HCEC 1CT (cell line): ENCODE measurements at regions not wholly inside any gene's neighbourhood (a gene's known extent, or its start where the extent isn't known, plus 50 kb on each side); places are given as distances from the start of the nearest gene placed in this dataset.

ENCODE experiments used
- DNase-seq: peaks from one replicate; pipeline ENCODE4 v3.0.0-alpha.2; 2017

DNA sequence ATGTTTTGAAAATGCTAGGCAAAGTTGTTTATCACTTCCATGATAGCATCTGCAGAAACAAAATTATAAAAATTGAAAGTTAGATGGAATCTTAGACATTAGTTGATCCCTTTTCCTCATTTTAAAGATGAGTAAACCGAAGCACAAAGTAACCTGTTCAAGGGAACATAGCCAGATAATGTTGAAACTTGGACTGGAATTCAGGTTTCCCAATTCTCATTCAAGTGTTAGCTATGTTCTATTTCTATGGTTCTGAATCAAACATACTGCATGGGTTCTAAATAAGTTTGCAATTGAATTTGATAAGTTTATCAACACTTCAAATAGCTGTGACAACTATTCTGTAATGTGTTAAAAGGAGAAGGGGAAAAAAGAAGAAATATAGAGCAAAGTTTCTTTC is 122.4 kb upstream of the SOX5 start:
- no peak for DNase-seq

DNA sequence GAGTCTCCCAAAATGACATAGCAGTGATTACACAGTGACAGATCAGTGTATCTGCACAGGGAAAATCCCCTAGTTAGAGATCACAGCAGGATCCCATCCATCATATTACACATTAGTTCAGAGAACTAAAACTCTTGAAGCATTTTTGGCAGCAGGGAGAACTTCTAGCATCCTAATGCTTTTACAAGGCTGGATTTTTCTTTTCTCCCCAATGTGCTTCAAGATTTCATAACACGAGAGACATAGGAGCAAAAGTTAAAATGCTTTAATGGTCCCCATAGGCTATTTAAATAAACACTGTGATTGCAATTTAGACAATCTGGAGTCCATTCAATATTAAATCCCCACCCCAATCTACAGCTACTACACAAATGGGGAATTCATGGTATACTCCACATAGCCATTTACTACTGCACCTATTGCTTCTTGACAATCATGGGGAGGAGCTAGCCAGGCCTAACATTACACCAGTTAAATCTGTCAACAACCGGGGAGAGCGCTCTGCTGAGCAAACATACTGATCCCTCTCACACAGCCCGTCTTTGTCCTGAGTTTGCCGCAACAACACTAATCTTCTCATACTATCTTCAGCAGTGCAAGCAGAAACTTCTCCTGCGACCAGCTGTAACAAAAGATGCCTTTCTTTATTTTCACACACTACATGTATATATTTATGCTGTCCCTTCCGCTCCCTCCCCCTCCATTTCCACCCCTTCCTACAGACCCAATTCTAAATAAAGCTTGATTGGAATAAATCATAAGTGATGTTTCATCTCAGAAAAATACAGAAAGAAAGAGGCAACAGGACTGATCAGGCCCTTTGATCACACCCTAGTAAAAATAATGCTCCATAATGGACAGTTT is 120.3 kb upstream of the SOX5 start:
- DNase-seq, result no peak

DNA sequence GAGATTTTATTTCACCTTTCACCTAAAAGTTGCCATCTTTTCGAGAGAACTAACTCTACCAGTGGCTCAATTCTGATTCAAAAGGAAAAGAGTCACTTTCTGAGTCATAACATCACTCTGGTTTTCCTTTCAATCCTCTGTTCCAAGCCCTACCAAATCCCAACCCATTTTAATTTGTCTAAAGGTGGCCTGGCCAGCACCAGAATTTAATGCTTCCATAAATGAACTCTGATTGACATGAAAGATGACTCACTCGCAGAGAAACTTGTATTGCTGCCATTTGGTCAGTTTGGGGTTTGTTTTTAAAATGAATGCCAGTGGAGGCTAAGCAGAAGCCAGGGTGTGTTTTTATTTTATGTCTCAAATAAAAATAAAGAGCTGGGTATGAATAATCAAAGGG is 117.4 kb upstream of the SOX5 start:
- peak; percentile 78 for DNase-seq

DNA sequence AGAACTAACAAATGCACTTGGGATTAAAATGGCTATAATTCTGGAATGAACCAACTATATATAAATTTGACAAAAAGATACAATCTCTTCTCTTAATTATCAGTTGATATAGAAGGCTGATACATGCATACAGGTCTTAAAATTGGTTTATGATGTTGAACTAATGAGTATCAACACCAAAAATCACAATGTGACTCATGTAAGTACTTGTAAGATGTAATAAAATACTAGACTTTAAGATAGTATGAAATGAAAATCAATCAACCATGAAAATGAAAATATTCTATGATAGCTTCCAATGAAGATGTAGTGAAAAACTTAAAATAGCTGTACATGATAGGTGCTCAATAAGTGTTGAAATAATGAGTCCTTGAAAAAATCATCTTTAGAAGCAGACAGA is 116.6 kb upstream of the SOX5 start:
- no peak for DNase-seq

DNA sequence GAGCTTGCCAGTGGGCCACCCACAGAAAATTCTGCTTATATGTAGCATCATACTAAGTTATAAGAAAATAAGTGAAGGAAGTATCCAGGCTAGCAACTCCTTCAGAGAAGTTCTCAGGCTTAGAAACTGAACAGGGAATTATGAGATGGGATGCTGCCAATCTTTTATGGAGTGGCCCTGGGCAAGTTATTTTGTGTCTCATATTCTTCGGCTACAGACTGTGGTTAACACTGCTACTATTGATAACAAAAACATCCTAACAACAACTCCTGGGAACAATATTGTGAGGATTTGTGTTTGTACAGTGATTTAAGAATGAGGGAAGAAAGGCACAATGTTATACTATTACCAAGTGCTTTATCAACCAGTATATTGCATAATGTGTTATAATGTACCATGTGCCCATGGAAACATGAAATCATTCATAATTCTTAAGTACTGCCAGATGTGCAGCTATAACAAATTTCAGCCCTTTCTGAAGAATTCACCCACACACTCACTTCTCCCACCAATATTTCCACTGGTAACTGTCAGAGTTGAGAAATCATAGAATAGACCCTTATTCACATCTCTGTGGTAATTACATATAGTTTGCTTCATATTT is 113.3 kb upstream of the SOX5 start:
- DNase-seq, result peak; percentile 14

DNA sequence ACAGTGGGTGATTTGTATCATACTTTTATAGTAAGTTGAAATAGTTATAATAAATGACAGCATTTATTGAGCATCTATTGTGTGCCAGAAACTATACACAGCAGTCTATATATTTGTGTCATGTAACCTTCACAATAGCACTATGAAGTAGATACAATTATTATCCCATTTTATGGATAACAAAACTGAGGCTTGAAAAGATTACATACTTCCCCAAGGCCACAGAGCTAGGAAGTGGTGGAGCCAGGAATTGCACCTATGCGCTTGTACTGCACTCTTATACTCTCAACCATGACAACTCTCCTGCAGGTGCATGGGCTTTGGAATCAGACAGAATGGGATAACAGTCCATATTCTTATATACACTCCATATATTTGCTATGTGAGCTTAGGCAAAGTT is 110.6 kb upstream of the SOX5 start:
- no peak for DNase-seq

DNA sequence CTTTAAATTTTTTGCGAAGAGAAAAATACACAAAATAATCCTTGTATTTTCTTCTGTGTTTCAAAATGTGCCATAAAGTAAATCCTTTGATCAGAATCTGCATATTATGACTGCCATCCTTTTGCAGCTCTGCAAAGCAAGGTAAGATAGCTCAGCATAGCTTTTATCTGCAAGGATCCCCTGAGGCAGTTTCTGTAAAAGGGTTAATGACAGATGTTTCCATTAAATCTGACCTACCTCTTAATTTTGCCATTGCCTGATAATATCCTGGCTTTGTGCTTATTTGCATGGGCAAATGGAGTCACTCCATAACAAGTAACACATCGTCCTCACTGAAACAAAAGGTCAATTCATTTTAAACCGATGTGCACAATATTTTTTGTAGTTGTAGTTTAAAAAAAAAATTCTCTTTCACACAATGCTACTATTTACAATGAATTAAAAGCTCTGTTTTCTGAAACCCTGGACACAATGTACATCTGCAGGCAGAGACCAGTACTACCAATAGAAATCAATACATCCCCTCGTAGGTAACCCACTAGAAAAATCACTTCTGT is 108.5 kb upstream of the SOX5 start:
- no peak for DNase-seq

DNA sequence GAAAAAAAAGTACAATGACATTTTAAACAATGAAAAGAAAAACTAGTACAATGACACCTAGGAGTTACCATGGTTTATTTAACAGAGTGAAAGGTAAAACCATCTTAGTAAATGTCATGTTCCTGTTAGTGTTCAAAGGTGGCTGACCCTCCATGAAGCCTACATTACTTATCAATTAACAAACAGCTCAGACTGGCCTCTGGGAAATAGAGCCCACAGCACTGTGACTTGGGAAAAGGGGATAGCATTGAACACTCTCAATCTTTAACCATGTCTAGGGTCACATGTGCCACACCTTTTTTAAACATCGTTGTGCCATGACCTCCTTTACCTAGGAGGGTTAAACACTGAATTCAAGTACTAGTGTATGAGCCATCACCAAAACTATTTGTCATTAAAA is 106.3 kb upstream of the SOX5 start:
- no peak for DNase-seq

DNA sequence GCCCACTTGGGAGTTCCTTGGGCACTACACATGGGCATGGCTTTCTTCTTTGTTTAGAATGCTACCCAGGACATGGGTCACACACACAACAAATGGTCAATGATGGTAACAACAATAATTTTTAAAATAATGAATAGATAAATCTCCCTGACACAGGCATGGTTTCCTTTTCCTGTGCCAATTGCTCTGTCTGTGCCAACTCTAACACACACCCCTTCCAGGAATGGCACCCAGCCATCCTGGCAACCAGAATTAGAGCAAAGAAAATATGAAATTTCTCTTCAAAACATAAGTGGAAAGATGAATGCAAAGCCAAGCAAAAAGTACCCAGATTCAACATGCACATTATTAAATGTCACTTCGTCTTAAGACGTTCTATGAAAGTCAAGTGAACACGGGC is 104.9 kb upstream of the SOX5 start:
- no peak for DNase-seq

DNA sequence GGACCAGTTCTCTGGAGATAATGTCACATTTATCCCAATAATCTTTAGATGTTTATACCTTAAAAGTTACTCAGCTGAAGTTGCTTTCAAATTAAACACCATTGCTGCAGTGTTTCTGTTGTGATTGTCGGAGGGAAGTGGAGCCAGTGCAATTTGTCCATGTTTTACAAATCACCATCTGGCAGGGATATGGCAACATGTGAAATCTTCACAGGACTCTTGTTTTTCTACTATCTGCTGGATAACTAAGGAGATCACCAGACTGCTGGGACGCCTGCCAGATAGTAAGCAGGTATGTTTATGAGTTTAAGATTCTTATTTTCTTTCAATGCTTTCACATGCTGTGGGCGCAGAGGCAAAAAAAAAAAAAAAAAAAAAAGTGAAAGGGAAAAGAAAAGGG is 100.3 kb upstream of the SOX5 start:
- no peak for DNase-seq

DNA sequence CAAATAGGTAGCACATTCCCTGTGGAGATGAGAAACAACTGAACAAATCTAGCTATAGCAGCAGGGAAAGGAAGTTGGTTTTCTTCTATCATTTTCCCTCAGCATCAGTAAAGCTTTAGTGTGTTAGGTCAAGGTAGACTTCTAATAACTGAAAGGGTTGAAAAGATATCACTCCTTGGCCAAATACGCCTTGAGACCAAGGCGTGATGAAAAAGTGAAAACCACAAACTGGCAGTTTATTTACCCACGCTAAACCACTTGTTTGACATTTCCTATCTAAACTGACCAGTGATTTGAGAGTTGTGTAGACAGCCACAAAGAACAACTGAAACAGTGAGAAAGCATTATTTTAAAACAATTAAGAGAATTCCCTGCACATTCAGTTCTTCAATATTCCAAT is 99.6 kb upstream of the SOX5 start:
- no peak for DNase-seq

DNA sequence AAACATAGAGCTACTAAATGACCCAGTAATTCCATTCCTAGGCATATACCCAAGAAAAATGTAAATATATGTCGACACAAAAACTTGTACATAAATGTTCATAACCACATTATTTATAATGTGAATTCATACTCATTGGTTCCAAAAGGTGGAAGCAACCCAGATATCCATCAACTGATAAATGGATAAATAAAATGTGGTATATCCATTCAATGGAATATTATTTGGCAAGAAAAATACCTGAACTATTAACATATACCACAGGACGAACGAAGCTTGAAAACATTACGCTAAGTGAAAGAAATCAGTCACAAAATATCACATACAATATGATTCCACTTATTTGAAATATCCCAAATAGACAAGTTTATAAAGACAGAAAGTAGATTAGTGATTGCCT is 99.0 kb upstream of the SOX5 start:
- no peak for DNase-seq

DNA sequence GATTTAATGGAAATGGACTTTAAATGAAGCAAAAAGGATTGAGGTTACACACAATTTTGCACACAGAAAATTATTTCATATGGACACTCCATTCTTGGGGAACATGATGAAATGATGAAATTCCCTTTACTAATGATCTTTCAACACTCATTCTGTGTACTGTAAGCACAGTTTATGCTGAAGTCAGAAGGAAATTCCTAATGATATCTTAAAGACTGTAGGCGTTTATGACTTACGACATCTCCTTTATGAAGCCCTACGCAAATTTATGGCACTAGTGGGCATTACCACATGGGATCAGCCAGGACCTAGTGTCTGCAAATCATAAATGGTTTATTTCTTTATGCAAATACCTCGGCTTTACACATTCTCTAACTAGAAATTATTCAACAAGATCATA is 97.9 kb upstream of the SOX5 start:
- no peak for DNase-seq

DNA sequence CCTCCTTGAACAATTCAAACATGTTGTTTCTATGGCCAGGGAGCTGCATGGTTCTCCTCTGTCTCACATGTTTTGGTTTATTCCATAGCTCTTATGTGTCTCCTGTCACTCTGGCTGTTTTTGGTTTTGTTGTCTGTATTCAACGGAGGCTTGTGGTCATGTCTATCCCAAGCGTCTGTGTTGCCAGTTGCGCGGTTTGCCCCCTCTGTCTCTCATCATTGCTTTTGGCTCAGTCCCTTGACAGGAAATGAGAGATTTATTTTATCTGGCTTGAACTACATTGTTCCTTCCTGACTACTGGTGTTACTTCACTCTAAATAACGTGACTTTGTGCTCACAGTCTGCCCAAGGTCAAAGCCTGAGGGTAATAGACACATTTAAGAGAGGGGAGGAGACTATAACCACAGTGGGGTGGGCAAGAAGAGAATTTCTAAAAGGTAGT is 96.4 kb upstream of the SOX5 start:
- peak; percentile 70 for DNase-seq

DNA sequence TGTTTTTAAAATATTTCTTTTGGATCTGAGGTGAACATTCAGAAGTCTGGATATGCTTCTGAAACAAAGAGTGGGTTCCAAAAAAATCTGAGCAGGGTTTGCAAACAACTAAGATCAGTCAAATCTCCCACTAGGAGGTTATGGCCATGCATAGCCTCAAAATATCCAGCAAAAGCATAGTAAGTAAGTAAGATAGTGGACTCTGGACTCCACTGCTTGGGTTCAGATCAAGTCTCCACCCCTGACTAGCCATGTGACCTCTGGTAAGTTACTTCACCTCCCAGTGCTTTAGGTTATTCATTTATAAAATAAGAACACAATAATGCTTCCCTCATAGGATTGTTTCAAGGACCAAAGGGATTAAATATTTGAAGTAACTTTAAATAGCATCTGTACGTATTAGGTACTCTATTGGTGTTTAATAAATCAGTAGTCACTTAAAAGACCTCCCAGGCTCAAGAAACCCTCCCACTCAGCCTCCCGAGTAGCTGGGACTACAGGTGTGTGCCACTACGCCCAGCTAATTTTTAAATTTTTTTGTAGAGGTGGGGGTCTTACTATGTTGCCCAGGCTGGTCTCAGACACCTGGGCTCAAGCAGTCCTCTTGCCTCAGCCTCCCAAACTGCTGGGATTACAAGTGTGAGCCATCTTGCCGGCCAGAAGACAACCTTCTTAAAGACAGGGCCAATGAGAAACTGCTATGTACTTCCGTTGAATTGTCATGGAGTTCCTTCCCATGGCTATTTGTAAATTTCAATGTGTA is 95.7 kb upstream of the SOX5 start:
- no peak for DNase-seq

DNA sequence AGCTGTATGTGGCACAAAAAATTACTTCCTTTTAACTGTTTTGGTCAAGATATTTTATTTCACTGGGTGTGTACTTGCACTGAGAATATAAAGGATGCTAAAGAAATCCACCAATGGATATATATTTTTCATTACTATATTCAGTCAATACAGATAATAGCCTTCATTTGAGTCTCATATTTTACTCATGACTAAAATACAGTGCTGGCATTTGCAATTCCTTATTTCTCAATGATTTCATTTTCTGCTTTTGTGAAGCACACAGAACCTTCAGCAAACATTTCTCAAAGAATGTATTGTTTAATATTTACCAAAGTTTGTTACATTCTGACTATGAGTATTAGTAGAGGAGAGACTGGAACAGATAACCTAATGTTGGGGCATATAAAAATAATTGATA is 93.2 kb upstream of the SOX5 start:
- DNase-seq, result no peak

DNA sequence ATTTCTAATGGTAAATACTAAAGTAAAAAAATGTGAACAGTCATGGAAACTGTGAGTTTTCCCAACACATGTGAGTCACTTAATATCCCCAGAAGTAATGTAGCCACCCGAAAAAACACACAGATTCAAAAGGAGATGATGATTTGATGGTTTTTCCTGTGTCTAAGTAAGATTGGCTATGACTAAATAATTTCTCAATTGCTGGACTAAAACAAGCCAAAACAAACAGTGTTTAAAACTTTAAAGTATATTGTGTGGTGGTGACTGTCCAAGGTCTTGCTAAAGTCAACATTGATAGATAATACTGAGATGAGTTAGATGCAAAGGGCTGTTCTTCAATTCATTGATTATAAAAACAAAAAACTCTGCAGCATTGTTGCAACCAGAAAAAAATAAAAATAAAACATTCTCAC is 89.6 kb upstream of the SOX5 start:
- DNase-seq, result peak; percentile 96

DNA sequence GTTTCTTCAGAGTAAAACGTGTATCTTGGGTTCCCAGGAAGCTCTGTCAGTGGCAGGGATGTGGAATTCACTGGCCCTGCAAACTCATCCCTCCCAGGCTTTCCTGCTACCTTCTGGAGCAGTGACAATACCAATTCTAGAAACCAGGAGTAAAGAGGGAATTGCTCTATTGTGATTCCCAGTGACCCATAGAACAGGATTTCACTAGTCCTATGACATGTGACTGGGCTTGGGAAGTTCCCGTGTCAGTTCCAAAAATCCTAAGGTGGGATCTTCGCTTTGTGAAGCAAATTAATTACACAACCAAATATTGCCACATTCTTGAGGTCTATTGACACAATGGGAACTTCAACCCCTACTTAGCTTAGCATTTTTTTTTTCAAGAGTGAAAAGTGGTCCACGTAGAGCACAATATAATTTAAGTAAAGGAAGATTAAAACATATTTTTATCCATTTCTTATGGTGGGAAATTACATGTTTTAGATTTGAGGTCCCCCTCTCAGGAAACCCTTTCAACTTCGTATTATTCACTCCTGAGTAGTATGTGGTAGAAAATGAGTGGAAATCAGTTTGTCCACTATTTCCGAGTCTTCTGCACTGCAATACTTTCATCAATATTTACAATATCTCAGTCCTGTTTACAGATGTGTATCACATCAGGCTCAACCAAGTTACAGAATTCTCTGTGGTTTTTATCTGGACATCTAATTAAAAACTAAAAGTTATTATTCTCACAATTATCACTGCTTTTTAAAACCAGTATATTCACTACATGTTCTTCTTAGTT is 88.9 kb upstream of the SOX5 start:
- DNase-seq, result no peak

DNA sequence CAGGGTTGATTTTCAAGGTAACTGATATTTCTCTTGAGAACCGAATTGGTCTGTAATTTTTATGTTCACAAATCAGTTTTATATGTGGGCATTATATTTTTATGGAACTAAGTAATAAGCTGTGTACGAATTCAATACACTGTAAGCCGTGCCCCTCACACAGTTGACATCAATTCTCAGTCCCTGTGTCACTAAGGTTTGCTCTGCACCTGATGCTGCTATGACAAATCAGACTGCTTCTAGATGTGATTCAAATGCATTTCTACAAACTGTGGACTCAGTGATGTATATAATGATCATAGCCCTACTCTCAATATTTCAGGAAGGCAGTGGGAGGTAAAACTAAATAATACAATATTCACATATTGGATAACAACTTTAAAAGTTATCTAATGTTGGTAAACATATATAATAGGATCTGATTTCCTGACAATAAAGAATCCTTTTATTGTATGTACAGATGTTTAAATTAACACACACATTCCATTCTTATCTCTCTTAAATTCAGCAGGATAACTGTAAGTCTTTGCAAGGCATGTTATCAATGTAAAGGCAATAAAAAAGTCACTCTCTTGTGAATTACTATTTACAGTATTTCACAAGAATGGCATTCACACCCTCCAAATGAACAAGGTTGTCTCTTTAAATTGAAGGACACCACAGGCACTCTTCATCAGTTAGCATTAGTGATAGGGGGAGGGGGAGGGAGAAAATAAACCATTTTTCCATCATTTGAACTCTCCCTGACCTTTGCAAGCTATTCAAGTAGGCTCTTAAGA is 87.2 kb upstream of the SOX5 start:
- no peak for DNase-seq

DNA sequence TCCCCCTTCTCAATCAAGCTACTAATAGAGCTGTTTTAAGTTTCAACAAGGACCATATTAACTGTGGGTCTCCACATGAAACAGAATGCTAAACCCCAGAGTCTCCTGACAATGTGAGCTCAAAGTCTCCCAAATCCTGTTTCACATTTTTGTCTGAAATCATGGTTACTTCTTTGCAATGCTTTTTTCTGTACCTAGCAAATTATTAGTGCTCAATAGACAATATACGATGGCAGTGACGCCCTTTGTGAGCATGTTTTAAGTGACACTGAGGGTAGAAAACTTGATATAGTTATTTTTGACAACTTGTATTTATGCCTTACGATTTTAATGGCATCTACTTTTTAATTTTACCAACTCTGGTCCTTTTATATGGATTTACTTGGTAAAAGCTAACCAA is 85.4 kb upstream of the SOX5 start:
- DNase-seq, result no peak

DNA sequence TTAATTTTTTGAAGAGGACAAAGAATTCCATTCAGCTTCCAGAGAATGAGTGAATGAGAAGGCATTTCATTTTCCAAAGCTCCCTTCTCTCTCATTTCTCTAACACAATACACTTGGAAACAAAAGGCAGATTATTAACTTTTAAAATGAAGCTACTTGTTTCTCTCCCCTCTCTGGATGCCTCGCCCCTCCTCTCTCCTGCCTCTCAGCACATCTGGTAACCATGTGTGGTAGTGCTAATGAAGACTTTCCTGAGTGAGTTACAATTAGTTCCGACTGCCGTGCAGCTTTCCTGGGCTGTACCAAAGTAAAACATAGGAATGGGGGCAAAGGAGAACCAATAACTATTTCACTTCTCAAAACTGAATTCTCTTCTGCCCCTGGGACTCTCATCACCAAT is 84.7 kb upstream of the SOX5 start:
- peak; percentile 60 for DNase-seq

DNA sequence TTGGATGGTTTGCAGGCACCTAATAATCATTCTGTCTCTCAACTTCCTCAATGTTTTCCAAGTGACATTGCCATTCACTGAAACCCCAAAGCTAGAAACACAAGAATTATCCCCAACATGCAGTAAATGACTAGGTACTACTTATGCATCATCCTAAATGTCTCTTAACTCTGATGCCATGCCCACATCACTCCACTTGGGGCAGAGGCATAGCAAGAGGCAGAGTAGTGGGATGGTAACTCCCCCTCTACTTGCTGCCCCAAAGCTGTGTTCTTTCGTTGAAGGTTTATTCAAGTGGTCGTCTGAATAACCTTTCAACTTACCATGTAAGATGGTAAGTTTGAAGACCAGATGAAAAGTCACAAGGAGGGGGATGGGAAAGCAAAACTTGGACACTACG is 77.9 kb upstream of the SOX5 start:
- DNase-seq, result no peak
